ENCODE measurements at regions not wholly inside any gene's neighbourhood (a gene's known extent, or its start where the extent isn't known, plus 50 kb on each side); places are given as distances from the start of the nearest gene placed in this dataset.

DNA sequence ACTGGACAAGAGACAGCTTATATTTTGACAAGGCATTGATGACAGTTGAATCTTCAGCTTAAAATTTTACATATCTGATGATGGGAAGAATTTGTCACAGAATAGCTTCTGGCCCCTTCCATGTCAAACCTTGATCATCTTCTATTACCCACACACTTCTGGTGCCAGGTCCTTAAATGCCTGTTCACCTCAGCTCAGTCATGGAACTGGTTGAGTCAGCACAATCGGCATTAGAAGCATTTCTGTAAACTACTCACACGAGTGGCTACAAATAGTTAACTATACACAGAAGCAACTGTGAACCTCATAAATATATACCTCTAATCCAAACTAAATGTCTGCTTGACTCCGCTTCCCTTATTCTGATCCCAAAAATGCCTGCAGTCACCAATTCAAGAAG lies 161.2 kb downstream of the FOXO1 start:
- DNase-seq (ENCODE audit: low read depth): no peak
